Astrocyte (in vitro differentiated cells and primary cell): ENCODE measurements at regions not wholly inside any gene's neighbourhood (a gene's known extent, or its start where the extent isn't known, plus 50 kb on each side); places are given as distances from the start of the nearest gene placed in this dataset.

ENCODE experiments used
- EZH2 ChIP-seq: IDR thresholded peaks from 2 replicates; pipeline ENCODE4 v1.6.1; 2012; ENCODE audit warnings: mild to moderate bottlenecking, low read length, inconsistent platforms; ENCODE audit not compliant: insufficient read depth
- TF ChIP-seq, protein P1 (sequence below): IDR thresholded peaks from 2 replicates; pipeline ENCODE4 v1.5.1; 2011; ENCODE audit warnings: low read depth, mild to moderate bottlenecking, inconsistent platforms, low read length, moderate library complexity; ENCODE audit not compliant: insufficient read depth

DNA sequence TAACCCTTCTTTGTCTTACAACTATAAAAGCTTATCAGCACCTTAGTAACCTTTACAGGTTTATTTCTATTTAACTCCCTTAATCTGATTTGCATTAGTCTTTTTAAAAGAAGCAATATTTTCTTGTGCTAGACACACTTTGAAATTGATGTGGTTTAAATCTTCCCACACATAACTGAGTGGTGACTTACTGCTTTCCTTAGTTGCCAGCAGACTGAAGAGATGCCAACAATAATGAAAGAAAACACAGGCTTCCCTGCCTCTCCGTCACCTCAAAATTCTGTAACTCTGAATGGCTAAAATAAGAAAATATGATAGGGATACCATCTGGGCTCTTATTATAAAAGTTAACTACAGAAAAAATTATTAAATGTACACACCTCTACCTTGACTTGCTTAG lies 196.8 kb downstream of the PTBP2 start:
- TF ChIP-seq, protein P1, sequence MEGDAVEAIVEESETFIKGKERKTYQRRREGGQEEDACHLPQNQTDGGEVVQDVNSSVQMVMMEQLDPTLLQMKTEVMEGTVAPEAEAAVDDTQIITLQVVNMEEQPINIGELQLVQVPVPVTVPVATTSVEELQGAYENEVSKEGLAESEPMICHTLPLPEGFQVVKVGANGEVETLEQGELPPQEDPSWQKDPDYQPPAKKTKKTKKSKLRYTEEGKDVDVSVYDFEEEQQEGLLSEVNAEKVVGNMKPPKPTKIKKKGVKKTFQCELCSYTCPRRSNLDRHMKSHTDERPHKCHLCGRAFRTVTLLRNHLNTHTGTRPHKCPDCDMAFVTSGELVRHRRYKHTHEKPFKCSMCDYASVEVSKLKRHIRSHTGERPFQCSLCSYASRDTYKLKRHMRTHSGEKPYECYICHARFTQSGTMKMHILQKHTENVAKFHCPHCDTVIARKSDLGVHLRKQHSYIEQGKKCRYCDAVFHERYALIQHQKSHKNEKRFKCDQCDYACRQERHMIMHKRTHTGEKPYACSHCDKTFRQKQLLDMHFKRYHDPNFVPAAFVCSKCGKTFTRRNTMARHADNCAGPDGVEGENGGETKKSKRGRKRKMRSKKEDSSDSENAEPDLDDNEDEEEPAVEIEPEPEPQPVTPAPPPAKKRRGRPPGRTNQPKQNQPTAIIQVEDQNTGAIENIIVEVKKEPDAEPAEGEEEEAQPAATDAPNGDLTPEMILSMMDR: no peak
- no peak for TF ChIP-seq EZH2
